ENCODE measurements at regions not wholly inside any gene's neighbourhood (a gene's known extent, or its start where the extent isn't known, plus 50 kb on each side); places are given as distances from the start of the nearest gene placed in this dataset.

GRCh38 chr4:11908205-11908604 lies 479.5 kb upstream of the HS3ST1 start:
- no peak overlapping the region for H4K8ac ChIP-seq (ENCODE audit: low read depth in 2 of 2, low read length in 2 of 2)
- no peak overlapping the region for H2AK9ac ChIP-seq (replicated peaks; ENCODE audit: low read depth, low read length, poor library complexity)
- H3K56ac ChIP-seq (ENCODE audit: extremely low read depth, insufficient read depth, low read length): no peak overlapping the region
- no TSS peak for BruUV-seq (replicated peaks)
- H2BK120ac ChIP-seq (ENCODE audit: low read depth, low read length): no peak overlapping the region
- dilution Hi-C loops (cut with HindIII; ENCODE audit: low sequenced_read_pairs, unreplicated experiment): no loop called here
- no peaks in the 10 kb centered on the region for H3K27me3 ChIP-seq (ENCODE audit: control insufficient read depth, insufficient read depth, low read length)
- H3K4me3 ChIP-seq (ENCODE audit: insufficient read depth, low read depth, low read length): no peak overlapping the region
- no peak overlapping the region for H2BK5ac ChIP-seq (ENCODE audit: low read depth, low read length, poor library complexity, severe bottlenecking)
- H4K5ac ChIP-seq (ENCODE audit: low read depth, low read length): no peak overlapping the region
- H4K20me1 ChIP-seq (ENCODE audit: insufficient read depth, low read length): no peaks in the 10 kb centered on the region
- no peak overlapping the region for H3K4me2 ChIP-seq (ENCODE audit: low read depth, low read length)
- no peak overlapping the region for H3K23ac ChIP-seq (ENCODE audit: low read depth, low read length)
- H3K18ac ChIP-seq (ENCODE audit: low read depth, low read length): no peak overlapping the region
- in situ Hi-C loops (cut with MboI; ENCODE audit: low sequenced_read_pairs): no loop called here
- H2BK15ac ChIP-seq (ENCODE audit: low read depth, low read length): no peak overlapping the region
- no peaks in the 10 kb centered on the region for H3K79me1 ChIP-seq (ENCODE audit: low read depth in 1 of 2, low read length in 2 of 2)
- no peak overlapping the region for H2AFZ ChIP-seq (replicated peaks; ENCODE audit: low read length, poor library complexity)
- ATAC-seq (ENCODE audit: low read depth) (no peak), DNase-seq (no peak)
- POLR2A ChIA-PET (ENCODE audit: unreplicated experiment): no interaction called here
- WGBS, 2 experiments (ENCODE audit: extremely low coverage in 2 of 2, insufficient read length in 1 of 2): no CpG with 5 or more reads among the region's 3 CpGs
- CTCF ChIA-PET: no interaction called here
- H4K91ac ChIP-seq (ENCODE audit: insufficient read depth, low read depth, low read length): no peak overlapping the region
- H3K4ac ChIP-seq (ENCODE audit: low read depth, low read length): no peak overlapping the region
- peaks cover 4% of the 10 kb centered on the region; the same call in 1 of the 2 replicates for H3K9me3 ChIP-seq (ENCODE audit: control insufficient read depth, insufficient read depth, low read length)
- intact Hi-C loops (cut with micrococcal nuclease): no loop called here
- H3K9me1 ChIP-seq (ENCODE audit: insufficient read depth, low read length): no peaks in the 10 kb centered on the region
- H2AK5ac ChIP-seq (ENCODE audit: low read depth, low read length): no peak overlapping the region
- no peaks in the 10 kb centered on the region for H3K4me1 ChIP-seq (ENCODE audit: control insufficient read depth, insufficient read depth, low read length)
- no peak overlapping the region for H2BK20ac ChIP-seq (ENCODE audit: low read depth, low read length)
- no peak overlapping the region for H3K9ac ChIP-seq (ENCODE audit: low read depth, low read length)
- TF ChIP-seq RAD21 (IDR thresholded peaks at IDR 0.05; ENCODE audit: low read length) (no peak), MXI1 (IDR thresholded peaks at IDR 0.05; ENCODE audit: borderline replicate concordance, low read depth, low read length) (no peak)
- H3K36me3 ChIP-seq (ENCODE audit: control insufficient read depth, insufficient read depth, low read length): no peaks in the 10 kb centered on the region
- H3K27ac ChIP-seq (ENCODE audit: insufficient read depth, low read length): no peak overlapping the region
- no peak overlapping the region for H3K14ac ChIP-seq (replicated peaks; ENCODE audit: low read depth, low read length)
